BE2C (cell line): ENCODE measurements at regions not wholly inside any gene's neighbourhood (a gene's known extent, or its start where the extent isn't known, plus 50 kb on each side); places are given as distances from the start of the nearest gene placed in this dataset.

Experiments used
- DNase-seq: peaks from one replicate; pipeline ENCODE4 v3.0.0-alpha.2; 2020
- H3K27me3 ChIP-seq: fragments of 250-450 bp; sonication (Bioruptor Pico); 2 replicates; pipeline ENCODE4 v1.5.1; 2020; ENCODE audit warnings: mild to moderate bottlenecking
- H3K36me3 ChIP-seq: fragments of 250-450 bp; sonication (Bioruptor Pico); 2 replicates; pipeline ENCODE4 v1.5.1; 2020; ENCODE audit warnings: mild to moderate bottlenecking
- H3K4me1 ChIP-seq: fragments of 250-450 bp; sonication (Bioruptor Pico); 2 replicates; pipeline ENCODE4 v1.5.1; 2020
- H3K4me3 ChIP-seq: 2 replicates; pipeline ENCODE4 v1.5.1; 2011; ENCODE audit warnings: low read depth, low read length
- H3K9me3 ChIP-seq: fragments of 250-450 bp; sonication (Bioruptor Pico); 2 replicates; pipeline ENCODE4 v1.5.1; 2020
- TF ChIP-seq, protein P1 (sequence below): IDR thresholded peaks from 2 replicates; pipeline ENCODE4 v1.5.1; 2012; ENCODE audit warnings: mild to moderate bottlenecking, low read depth, low read length

DNA sequence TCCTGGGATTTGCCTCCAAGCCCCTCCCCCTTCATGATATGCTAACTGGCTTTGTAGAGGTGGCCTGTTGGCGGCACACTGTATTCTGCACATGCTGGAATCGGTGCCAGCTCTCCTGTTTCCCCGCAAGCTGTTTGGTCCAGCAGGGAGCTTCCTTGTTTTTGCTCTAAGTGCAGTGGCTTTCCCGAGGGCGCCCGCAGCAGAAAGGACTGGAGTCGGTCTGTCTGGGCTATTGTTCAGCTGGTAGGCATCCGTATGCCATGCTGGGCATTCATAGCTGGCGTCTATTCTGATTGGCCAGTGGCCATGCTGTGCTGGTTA, 88.9 kb upstream of the MED13L start:
- peak; percentile 89 for DNase-seq
- TF ChIP-seq, protein P1, sequence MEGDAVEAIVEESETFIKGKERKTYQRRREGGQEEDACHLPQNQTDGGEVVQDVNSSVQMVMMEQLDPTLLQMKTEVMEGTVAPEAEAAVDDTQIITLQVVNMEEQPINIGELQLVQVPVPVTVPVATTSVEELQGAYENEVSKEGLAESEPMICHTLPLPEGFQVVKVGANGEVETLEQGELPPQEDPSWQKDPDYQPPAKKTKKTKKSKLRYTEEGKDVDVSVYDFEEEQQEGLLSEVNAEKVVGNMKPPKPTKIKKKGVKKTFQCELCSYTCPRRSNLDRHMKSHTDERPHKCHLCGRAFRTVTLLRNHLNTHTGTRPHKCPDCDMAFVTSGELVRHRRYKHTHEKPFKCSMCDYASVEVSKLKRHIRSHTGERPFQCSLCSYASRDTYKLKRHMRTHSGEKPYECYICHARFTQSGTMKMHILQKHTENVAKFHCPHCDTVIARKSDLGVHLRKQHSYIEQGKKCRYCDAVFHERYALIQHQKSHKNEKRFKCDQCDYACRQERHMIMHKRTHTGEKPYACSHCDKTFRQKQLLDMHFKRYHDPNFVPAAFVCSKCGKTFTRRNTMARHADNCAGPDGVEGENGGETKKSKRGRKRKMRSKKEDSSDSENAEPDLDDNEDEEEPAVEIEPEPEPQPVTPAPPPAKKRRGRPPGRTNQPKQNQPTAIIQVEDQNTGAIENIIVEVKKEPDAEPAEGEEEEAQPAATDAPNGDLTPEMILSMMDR = peak; percentile 39
- Histone ChIP-seq H3K27me3 (no peaks in the 10 kb centered on the region), H3K9me3 (no peaks in the 10 kb centered on the region), H3K4me1 (peaks cover 15% of the 10 kb centered on the region), H3K4me3 (peak overlapping the region; percentile 32), H3K36me3 (no peaks in the 10 kb centered on the region)

DNA sequence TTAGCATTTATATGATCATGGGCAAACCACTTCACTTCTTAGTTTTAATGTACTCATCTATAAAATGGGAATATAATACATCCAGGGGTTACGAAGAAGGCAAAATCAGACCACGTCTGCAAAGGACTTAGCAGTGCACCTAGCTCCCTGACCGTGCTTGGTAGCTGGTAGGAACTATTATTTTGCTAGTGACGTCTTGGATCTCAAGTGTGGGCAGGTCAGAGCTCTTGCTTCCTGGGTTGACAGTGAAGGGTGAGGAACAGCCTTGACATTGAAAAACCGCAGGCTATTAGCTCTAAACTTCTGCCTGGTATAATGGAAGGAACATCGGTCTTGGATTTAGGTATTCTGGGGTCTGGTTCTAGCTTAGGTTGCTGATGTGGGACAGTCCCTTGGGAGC, 89.3 kb upstream of the MED13L start:
- TF ChIP-seq, protein P1 = no peak
- DNase-seq = no peak
- Histone ChIP-seq H3K36me3 (no peaks in the 10 kb centered on the region), H3K9me3 (no peaks in the 10 kb centered on the region), H3K4me3 (peak overlapping the region; percentile 32), H3K27me3 (no peaks in the 10 kb centered on the region), H3K4me1 (peaks cover 18% of the 10 kb centered on the region)

DNA sequence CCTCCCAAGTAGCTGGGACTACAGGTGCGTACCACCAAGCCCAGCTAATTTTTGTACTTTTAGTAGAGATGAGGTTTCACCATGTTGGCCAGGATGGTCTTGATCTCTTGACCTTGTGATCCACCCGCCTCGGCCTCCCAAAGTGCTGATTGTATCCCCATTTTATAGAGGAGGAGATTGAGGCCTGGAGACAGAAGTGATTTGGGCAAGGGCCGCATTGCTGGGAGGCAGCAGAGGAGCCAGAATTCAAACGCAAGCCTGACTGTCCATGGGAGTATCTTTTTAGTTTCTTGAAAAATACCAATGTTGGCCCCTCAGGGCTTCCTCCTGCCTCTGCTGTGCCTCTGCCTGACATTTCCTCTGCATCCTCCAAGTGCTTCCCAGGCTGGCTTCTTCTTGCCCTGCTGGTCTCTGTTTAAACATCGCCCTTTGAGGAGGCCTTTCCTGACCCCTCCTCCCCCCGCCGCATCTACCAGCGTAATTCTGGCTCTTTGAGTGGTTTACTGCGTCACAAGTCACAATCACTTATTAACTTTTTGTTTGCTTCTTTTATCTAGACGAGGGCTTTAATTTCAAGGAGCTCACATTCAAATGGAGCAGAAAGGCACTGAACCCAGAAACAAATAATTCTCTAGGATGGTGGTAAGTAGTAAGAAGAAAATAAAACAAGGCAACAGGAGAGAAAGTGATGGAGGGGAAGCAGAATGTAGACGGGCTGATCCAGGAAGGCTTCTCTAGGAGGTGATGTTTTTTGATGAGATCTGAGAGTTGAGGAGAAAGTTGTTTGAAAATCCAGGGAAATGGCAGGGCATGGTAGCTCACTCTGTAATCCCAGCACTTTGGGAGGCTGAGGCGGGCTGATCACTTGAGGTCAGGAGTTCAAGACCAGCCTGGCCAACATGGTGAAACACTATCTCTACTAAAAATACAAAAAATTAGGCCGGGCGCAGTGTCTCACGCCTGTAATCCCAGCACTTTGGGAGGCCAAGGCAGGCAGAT, 91.0 kb upstream of the MED13L start:
- Histone ChIP-seq H3K4me1 (peaks cover 25% of the 10 kb centered on the region), H3K36me3 (no peaks in the 10 kb centered on the region), H3K4me3 (no peak overlapping the region), H3K9me3 (no peaks in the 10 kb centered on the region), H3K27me3 (no peaks in the 10 kb centered on the region)
- DNase-seq = no peak
- TF ChIP-seq, protein P1 = no peak

DNA sequence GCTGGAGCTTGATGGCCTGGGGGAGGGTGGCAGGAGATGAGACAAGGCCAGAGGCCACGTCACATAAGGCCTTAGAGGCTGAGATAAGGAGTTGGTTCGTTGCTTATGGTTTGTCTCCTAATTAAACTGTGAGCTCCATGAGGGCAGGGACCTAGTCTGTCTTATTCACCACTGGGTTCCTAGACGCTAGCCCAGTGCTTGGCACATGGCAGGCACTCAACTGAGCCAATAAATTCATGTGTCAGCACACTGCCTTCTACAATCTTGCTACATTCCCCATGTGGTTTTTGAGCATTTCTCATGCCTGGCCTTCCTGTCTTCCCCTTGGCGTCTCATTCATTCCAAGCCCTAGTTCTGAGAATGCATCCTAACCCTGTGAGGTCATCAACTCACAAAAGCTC, 92.5 kb upstream of the MED13L start:
- Histone ChIP-seq H3K4me3 (no peak overlapping the region), H3K9me3 (no peaks in the 10 kb centered on the region), H3K36me3 (no peaks in the 10 kb centered on the region), H3K27me3 (no peaks in the 10 kb centered on the region), H3K4me1 (peaks cover 32% of the 10 kb centered on the region)
- TF ChIP-seq, protein P1 = no peak
- no peak for DNase-seq

DNA sequence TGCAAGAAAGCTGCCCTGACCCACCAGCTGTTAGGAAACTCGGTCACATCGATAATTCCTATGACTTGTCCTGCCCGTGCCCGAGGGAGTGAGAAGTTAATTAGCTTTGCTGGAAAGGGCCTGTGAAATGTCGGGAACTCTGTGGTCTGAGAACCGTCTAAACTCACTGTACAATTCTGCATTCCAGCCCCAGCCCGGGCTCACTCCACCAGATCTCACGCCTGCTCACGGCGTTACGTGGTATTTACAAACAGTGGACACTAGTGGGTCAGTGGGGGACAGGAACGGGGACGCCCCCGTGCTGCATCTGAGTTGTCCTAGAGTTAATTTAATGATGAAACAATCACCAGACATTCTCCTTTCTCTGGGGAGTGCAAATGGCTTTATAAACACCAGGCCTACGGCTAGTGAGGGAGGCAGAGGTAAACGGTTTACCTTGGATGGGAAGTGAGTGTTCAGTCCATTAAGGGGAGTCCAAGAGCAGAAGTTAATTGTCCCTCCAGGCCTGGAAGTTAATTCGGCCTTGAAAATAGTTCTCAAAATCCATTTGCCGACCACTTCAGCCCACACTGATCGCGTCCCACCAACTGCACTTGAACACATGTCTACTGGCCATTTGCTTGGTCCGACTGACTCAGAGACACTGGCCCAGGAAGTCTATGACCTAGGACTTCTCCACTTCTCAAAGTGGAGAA, 93.5 kb upstream of the MED13L start:
- Histone ChIP-seq H3K27me3 (no peaks in the 10 kb centered on the region), H3K4me1 (peaks cover 33% of the 10 kb centered on the region), H3K36me3 (no peaks in the 10 kb centered on the region), H3K4me3 (no peak overlapping the region), H3K9me3 (no peaks in the 10 kb centered on the region)
- TF ChIP-seq, protein P1 = no peak
- DNase-seq = peak; percentile 61

DNA sequence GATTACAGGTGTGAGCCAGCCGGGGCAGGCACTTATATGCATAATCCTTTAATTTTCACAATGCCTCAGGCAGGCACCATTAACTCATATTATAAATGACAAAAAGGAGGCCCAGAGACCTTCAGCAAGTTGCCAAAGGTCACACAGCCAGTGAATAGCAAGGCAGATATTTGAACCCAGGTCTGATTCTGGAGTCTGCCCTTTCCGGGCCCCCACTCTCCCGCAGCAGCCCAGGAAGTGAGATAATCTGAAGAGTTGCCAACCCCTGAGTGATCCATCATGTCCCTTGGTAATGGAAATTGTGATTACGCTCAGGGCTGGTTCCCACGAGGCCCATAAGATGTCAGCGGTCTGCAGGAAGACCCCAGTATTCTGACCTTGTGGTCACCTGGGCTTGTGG, 95.3 kb upstream of the MED13L start:
- no peak for DNase-seq
- no peaks in the 10 kb centered on the region for H3K9me3 ChIP-seq
- TF ChIP-seq, protein P1 = no peak
- peaks cover 38% of the 10 kb centered on the region for H3K4me1 ChIP-seq
- no peaks in the 10 kb centered on the region for H3K36me3 ChIP-seq
- no peak overlapping the region for H3K4me3 ChIP-seq
- H3K27me3 ChIP-seq = no peaks in the 10 kb centered on the region
